HG03521 (cell line): ENCODE measurements at regions not wholly inside any gene's neighbourhood (a gene's known extent, or its start where the extent isn't known, plus 50 kb on each side); places are given as distances from the start of the nearest gene placed in this dataset.

Source experiments
- ATAC-seq: cut with Tn5 transposase; IDR thresholded peaks from one replicate; pipeline ENCODE4 v1.9.1; 2021; ENCODE audit warnings: mild to moderate bottlenecking, moderate library complexity; ENCODE audit not compliant: unreplicated experiment

DNA sequence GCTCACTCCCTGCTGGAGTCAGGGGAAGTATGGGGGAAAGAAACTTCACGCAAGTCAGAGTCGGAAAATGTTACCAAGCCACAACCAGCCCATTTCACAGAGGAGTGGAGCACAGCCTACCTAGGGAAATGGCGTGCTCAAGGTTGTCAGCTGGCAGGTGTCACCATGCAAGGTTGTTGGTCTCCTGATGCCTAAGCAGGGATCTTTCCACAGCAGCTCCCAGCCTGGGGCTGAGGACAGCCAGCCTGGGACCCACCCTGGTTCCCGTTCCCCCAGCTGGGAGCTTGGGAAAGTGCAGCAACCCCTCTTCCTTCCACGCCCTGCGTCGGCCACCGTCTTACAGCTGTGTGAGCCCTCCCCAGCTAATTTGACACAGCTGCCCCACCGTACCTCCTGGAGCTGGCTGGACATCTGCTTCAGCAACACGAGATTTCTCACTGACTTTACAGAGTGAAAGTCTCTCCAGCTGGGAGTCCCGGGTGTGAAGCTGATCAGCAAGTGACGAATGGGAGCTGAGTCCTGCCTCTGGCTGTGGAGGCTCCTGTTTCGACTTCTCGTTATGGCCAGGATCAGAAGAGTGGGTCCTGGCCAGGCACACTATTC lies 224.6 kb upstream of the RAB4A start:
- no peak for ATAC-seq

DNA sequence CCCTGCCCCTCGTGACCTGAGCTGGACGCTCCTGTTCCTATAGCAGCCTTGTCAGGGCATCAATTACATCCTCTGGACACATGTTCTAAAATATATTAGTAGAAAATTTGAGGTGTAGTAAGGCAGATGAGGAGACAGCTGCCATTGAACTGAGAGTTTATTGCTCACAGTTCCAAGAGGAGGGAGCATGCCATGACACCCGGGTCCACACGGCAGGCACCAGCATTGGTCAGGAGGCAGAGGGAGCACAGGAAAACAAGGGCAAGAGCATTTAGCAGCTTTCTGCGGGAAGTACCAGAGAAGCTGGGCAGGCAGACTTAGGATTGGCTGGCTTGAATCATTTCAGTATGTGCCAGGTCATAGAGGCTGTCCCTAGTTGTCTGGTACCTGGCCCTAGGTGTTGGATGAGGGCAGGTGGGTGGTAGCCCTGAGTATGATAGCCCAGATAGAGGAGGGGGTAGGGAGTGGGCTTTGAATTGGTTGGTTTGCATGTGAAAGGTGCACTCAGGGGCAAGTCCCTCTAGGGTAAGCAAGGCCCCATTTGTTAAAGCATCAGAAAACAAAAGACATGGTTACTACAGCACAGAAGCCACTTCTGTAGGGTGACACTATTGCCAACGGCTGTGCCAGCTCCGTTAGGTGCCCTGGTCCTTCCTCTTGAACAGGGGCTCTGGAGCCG lies 223.6 kb upstream of the RAB4A start:
- no peak for ATAC-seq

DNA sequence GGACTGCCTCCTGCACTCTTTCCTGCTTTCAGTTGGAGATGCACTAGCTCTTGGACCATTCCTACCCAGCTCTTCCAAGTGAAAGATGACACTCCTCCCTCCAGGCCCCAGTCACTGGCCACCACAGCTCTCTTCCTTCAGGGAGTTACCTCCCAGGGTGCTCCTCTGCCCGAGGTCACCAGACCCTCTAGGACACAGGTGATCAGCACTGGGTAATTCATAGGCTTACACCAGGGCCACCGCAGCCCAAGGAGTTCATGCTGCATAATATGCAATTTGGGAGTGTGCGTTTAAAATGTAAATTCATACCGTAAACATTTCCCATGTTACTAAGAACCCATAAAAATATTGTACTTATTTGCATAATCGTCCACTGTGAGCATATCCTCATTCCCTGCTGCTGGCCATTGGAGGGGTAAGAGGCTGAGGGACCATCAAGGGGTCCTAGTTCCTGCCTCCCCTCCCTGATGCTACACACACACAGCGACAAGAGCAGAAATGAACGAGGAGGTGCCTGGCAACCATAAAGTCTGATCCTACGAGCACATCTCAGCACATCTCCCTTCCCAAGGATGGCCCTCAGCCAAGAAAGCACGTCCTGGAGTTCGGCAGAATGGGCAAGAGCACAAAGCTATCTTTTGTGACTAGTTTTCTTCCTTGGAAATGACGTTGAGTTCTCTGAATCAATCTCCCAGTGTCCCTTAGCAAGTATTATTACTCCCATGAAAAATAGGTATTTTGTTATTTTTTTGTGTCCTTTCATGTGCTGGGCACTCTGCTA lies 222.9 kb upstream of the RAB4A start:
- no peak for ATAC-seq

DNA sequence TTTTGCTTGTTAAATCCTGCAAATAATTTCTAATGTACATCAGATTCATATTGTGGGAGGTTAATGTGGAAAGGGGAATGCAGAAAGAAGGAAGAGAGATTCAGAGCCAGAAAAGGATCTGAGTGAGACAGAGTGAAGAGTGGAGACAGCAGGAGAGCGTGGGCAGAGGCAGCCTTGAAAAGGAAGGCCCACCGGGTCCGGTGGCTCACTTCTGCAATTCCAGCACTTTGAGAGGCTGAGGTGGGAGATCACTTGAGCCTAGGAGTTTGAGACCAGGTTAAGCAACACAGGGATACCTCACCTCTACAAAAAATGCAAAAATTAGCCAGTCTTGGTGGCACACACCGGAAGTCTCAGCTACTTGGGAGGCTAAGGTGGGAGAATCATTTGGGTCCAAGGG lies 222.0 kb upstream of the RAB4A start:
- no peak for ATAC-seq

DNA sequence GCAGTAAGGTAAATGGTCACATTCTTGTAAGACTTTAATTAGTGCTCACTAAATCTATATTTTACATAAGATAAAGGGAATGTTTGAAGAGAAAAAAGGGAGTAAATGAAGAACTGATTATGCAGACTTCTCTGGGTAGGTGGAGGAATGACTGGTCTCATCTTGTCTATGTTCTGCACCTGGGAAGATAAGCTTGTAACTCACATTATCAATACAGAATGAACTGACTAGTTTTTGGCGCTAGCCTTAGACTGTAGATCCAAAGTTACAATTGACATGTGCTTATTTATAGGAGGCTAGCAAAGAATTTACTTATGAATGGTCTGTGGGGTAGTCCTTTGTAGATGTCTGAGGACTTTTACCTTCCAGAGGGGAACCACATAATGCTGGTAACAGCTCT lies 214.9 kb upstream of the RAB4A start:
- no peak for ATAC-seq

DNA sequence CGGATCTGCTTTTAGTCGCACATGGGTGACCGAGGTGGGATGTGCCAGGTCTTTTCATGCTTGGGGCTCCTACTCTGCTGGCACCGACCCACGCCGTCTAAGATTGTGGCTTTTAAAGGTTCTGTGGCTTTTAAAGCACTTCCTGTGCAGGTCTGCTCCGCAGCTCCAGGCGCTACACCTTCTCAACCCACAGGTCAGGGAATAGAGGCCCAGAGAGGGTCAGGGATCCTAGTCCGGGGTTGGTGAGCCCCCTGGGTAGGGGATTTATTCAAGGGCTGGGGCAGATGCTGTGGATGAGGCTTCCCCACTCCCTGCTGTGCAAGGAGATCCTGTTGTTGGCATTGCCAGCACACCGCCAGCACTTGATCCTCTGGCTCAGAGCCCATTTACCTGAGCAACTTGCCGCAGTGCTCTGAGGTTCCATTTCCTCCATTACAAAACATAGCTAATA lies 212.8 kb upstream of the RAB4A start:
- no peak for ATAC-seq

DNA sequence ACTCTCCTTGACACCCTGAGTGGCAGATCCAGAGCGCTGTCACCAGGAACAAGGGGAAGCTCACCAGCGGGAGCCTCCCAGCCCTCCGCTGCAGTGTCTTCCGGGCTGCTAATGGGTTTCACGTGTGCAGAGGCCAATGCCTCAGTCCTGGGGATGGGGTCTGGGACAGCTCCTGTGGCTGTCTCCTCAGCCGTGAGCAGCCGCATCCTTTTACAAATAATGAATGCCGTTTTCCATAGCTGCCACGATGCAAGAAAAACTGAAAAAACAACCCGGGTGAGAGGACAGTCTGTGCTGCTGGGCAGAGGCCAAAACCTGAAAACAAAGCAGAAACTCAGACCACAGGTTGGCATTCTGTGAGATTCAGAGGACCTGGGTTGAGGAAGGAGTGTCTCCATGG lies 212.2 kb upstream of the RAB4A start:
- no peak for ATAC-seq

DNA sequence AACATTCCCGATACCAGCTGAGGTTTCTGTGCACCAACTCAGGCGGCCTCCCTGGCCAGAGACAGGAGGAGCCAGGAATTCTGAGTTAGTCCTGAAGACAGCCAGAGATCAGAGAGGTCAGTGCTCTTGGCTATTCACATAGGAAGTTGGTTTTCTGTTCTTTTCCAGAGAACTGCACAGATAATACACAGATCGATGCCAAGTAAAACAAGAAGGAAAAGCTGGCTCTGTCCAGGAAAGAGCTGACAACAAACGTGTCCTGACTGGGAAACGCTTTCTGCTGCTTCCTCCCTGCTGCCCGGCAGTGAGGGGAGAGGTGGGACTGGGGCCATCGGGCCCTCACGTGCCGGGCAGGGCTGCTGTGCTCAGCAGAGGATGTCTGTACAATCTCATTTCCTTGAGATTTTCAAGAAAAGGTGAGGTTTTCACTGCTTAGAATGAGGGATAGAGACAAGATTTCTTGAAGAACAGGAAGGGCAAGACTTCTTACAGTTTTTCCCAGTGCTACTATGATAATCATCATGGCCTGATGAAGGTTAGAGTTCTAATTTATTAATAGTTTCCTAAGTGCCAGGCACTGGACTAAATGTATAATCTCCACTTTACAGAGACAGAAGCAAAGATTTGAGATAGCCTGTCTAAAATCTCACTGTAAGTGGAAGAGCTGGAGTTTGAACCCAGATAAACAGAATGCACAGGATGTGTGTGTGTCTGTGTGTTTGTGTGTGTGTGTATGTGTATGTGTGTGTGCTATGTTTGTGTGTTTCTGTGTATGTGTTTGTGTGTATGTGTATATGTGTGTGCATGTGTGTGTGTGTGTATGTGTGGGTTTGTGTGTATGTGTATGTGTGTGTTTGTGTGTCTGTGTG lies 211.0 kb upstream of the RAB4A start:
- no peak for ATAC-seq

DNA sequence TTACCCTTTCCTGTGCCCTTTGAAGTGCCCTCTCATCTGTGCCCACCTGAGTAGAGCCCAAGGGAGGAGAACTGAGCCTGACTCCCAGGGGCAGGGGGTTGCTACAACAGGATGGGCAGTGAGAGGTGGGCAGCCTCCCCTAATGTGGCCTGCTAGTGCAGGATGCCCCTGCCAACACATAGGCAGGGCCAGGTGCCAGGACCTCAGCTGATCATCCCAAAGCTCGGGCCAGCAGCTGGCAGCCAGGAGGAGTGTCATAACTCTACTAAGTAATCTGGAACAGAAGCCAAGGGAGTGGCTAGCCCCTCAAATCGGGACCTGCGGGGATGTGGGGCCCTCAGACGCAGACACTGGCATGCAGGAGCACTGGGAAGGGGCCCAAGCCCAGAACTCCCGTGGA lies 208.8 kb upstream of the RAB4A start:
- no peak for ATAC-seq

DNA sequence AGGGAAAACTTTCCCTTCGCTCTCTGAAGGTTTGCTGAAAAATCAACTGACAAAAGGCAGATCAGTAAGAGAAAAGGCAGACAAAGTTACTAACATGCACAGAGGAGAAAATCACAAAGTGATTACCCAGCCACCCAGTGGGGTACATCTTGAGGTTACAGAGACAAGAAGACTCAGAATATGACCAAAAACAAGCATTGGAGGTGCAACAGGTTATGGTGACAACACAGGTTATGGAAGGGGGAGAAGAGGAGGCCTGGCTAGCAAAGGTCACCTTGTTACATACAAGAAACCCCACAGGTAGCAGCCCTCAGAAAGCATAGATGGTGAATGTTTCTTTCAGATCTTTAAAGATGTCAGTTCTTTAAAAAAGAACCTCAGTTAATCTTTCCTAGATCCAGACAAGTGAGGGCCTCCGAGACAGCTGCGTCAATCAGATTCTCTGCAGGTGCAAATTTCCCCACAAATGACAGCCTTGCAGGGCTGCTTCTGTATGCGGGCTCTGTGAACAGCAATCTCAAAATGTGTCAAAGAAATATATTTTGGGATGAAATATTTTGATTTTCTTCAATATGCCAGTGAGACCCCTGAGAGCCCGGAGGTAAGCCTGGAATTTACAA lies 207.6 kb upstream of the RAB4A start:
- ATAC-seq: no peak

DNA sequence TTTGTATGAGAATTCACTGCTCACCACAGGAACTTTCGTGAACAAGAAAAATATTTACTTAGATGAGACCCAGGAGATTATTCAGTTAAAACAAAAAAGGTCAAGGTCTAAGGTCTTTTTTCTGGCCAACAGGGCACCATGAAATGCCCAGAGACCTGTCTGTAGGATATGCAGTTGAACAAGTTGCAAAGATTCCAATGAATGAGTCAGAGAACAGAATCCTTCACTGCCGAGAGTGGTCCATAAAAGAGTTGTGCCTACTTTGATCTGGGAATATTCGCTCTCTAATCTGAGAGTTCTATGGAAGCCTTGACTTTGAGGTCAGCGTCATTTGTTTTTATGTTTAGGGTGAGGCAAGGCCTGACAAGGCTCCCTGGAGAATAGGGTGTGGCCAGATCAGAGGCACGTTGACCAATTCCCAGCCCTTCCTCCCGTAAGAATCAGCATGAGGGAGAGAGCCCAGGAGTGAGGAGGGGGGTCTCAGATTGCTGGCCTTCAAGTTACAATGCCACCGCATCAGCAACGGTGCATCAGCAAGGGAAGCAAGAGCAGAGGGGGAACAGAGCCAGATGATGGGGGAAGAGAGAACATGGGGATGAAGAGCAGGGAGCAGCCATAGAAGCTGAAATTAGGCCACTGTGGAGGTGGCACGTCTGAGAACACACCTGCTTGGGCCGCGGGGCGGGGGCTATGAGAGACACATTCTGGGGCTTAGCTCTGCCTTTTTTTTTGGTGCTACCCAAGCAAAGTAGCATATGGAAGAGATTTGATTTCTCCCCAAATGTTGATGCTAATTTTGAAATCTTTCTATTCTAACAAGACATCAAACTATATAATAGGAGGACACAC lies 206.4 kb upstream of the RAB4A start:
- ATAC-seq: no peak

DNA sequence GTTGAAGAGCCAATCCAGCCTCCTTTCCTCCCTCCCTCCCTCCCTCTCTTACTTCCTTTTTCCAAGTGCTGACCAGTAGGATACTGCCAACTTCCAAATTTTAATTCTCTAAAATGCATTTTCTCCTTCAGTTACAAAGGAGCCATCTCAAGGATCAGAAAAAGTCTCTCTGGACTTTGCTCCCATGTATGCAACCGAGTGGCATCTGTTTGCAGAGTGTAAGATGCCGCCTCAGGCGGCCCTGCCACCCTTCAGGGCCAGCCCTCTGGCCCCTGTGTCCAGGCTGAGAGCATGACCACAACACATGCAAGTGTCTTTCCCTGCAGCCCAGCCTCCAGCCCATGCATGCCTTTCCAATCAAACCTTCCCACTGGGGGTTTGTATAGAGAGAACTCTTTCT lies 205.3 kb upstream of the RAB4A start:
- ATAC-seq: no peak

DNA sequence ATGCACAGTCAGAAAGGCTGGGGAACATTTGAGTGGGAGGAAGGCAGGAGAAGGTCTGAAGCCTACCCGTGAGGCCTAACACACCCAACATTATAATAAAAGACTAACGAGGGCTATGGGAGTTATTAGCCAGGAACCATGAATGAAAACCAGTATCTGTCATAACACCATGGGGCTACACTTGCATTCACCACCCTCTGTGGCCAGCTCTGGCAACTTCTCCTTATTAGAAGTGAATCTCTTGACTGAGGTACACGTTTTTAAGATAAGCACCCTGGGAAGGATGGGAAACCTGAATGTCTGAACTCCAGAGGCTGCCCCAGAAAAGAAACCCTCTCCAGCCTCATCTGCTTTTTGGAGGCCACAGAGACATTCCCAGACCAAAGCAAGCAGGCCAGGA lies 204.3 kb upstream of the RAB4A start:
- no peak for ATAC-seq

DNA sequence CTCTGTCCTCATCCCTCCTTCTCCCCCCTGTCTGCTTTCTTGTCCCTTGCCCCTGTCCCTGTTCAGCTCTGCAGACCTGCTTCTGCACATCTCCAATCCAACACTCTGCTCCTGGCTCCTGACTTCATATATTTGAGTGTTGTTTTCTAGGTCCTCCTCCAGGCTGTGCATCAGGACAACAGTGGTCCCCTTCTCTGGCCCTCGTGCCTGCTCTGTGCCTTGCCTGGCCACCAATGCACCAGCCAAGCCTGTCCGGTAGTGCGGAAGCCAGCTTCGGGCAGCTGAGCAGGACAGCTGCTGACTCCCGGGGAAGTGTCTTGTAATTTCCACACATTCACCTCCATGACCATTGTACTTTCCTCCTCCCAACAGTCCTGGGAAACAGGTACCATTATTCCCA lies 203.4 kb upstream of the RAB4A start:
- no peak for ATAC-seq

DNA sequence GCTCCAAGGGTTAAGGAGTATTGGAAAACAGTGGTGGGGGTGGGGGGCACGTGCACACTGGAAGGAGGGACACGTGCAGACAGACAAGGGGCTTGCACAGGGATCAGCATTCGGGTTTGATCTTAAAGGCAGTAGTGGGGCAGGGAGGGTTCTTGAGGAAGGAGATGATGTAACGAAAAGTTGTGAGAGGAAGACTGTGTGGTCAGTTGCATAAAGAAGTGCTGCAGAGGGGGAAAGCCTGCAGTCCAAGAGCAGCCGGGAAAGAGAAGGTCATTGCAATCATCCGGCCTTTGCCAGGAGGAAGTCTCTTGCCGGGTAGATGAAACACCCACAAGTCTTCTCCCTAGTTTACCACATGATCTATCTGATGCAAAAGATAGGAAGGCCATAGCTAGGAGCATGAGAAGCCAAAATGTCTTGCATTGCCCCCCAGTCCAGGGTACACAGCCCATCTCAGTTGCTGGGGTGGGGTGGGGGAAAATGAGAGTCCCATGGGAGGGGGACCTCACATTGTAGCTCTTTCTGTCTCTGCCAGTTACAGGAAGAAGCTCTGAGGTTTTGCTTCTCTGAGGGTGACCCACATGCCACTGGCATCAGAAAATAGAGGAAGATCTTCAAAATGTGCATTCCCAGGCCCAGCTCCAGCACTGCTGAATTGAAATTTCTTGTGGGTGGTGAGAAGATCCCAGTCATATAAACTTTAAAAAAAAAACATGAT lies 202.5 kb upstream of the RAB4A start:
- ATAC-seq: no peak

DNA sequence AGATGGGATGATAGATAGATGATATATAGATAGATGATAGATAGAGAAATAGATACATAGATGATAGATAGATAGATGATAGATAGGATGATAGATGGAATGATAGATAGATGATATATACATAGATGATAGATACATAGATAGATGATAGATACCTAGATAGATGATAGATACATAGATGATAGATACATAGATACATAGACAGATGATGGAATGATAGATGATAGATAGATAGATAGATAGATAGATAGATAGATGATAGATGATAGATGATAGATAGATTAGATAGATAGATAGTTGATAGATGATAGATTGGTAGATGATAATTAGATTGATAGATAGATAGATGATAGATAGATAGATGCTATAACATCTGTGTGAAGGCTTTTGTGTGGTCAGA lies 201.7 kb upstream of the RAB4A start:
- ATAC-seq: no peak

DNA sequence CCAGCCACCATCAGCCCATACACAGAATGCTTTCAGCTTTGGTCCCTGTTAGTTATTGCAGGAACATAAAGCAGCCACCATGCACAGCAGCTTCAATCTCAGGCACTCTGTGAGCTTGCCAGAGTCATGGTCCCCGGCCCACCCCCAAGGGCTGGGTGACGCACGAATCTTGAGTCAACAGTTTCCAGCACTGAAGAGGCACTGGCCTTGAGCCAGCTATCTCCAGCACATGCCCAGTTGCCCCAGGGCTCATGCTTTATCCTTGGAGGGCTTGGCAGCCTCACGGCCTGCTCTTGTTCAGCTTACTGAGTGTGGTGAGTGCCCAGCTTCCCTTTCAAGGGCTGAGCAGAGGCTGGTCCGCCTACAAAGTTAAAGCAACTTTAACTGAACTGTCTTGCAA lies 200.7 kb upstream of the RAB4A start:
- no peak for ATAC-seq

DNA sequence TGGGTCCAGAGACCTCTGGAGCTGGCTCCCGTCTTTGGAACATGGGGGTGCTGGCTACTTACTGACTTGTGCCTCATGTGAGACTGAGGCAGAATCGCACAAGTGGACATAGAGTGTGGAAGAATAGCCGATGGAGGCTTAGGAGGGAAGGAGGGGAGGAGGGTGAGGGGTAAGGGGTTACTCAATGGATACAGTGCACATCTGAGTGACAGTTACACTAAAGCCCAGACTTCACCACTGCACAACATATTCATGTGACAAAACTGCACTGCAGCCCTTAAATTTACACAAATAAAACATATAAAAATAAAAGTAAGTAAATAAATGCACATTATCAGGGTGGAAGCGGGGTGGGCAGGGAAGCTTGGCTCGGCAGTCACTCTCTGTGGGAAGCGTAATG lies 197.7 kb upstream of the RAB4A start:
- ATAC-seq: no peak

DNA sequence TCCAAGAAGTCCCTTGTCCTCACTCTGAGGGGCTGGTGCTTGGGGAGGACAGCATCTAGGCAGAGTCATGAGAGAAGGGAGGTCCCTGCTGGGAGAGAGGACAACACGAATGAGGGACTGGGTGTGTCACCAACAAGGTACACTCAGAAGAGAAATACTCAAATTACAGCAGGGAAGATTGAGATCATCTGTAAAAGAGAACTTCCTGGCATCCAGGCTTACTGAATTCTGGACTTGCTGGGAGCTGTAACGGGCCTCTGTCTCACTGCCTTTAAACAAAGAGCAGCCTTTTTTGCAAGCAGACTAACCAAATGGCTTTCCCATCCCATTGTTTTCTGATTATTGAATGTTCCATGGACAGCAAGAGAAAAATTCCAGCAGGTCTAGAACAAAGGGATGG lies 195.7 kb upstream of the RAB4A start:
- no peak for ATAC-seq
